Fibroblast of peridontal ligament (primary cell): ENCODE measurements at regions not wholly inside any gene's neighbourhood (a gene's known extent, or its start where the extent isn't known, plus 50 kb on each side); places are given as distances from the start of the nearest gene placed in this dataset.
"Not testable (repeated sequence)": the region's sequence is repeated elsewhere in the genome, so short reads cannot be mapped to it uniquely, and the experiment has no call there.

Experiments used
- DNase-seq: peaks from one replicate; pipeline ENCODE4 v3.0.0-alpha.2; 2010; ENCODE audit errors: extremely low read depth

- DNase-seq = no peak
Measured at GRCh38 chr10:45564303-45564959, 108.1 kb downstream of the ZFAND4 start.

- no peak for DNase-seq
Measured at GRCh38 chr10:45561952-45562351, 110.6 kb downstream of the ZFAND4 start.

GRCh38 chr10:45560262-45560661, 112.3 kb downstream of the ZFAND4 start:
- DNase-seq = no peak

DNA sequence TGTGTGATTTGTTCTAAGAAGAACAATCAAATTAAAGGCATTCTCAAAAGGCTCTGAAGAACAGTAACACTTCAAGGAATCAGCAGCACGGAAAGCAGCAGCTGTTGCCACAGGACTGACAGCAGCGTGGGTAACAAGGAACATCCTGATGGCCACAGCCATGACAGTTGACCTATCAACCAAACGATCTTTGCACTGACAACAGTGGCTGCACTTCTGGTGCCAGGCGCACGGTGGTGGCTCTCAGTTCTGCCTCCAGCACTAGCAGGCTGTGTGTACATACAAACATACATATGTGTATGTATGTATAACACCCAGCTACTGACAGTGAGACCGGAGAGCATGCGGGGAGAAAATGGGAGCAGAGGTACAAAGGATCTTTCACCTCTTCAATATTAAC, 114.1 kb downstream of the ZFAND4 start:
- DNase-seq = no peak

GRCh38 chr10:45557275-45557905, 115.2 kb downstream of the ZFAND4 start:
- no peak for DNase-seq

DNA sequence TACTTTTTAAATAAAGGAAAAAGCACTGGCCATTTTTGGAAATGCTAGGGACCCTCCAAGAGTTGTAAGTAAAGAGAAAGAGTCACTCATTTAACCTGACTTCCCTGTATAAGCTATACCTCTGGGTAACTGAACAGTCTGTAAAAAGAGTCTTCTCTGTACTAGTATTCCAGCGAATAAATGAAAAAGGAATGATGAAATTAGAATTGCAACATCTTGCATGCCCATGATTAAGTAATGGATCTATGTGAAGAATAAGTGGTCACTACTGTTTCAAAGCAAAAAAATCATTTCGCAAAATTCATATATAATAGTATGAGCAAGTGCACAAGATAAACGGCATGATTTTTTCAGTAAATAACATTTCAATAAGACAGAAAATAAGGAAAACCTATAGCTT, 116.8 kb downstream of the ZFAND4 start:
- peak; percentile 55 for DNase-seq

- not testable (repeated sequence) for DNase-seq
Measured at GRCh38 chr10:45555332-45555731, 117.2 kb downstream of the ZFAND4 start.

GRCh38 chr10:45553613-45554012, 119.0 kb downstream of the ZFAND4 start:
- no peak for DNase-seq

GRCh38 chr10:45553155-45553554, 119.4 kb downstream of the ZFAND4 start:
- no peak for DNase-seq

GRCh38 chr10:45552476-45552875, 120.1 kb downstream of the ZFAND4 start:
- DNase-seq = no peak

DNA sequence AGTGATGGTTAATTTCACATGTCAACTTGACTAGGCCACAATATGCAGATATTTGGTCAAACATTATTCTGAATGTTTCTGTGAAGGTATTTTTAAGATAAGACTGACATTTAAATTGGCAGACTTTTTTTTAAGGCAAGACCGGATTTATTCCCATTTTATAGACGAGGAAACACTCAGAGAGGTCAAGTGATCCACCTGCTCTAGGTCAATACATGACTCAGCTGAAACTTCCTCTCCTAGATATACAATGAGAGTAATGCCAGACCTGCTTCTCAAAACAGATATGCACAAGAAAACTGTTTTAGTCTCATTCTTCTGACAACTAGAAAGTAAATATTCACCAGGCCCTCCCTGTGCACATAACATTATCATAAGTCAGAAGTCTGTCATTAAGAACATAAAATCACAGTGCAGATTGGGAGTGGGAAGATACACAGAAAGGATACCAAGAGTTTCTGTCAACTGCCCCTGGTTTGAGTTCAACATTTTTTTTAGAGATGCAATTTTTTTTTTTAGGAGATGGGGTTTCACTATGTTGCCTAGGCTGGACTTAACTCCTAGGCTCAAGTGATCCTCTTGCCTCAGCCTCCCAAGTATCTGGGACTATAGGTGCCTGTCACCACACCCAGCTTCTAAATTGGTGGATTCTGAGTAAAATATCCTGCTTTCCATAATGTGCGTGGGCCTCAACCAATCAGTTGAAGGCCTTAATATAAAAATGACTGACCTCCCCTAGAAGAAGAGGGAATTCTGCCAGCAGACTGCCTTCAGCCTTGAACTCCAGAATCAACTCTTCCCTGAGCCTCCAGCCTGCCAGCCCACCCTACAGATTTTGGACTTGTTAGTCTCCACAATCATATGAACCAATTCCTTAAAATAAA, 121.4 kb downstream of the ZFAND4 start:
- no peak for DNase-seq

- no peak for DNase-seq
Measured at GRCh38 chr10:45548068-45548467, 124.5 kb downstream of the ZFAND4 start.

DNA sequence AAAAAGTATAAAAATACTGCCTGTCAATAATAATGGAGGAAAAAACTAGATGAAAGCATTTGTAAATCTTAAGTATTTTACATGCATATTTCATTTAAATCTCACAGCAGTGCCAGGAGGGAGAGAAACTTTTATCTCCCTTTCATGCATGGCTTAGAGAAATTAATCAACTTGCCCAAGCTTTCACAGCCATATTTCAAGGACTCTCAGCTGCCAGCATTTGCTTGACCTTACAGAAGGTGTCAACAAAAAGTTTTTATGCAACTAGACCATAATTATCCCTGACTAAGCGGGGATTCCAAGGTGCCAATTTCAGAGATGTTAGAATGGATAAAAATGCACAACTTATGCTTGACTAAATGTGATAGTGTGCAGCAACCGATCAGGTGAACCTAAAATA, 125.4 kb downstream of the ZFAND4 start:
- DNase-seq = no peak

- no peak for DNase-seq
Measured at GRCh38 chr10:45545150-45545549, 127.4 kb downstream of the ZFAND4 start.

DNA sequence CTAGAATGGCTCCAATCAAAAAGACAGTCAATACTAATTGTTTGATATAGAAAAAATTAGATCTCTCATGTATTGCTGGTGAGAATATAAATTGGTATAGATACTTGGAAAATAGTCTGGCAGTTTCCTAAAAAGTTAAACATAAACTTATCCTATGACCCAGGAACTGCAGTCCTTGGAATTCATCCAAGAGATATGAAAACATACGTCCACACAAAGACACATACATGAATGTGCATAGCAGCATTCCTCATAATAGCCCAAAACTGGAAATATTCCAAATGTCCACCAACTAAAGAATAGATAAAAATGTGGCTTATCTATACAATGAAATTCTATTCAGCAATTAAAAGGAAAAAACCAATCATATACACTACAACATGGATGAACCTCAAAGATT, 128.4 kb downstream of the ZFAND4 start:
- no peak for DNase-seq

DNA sequence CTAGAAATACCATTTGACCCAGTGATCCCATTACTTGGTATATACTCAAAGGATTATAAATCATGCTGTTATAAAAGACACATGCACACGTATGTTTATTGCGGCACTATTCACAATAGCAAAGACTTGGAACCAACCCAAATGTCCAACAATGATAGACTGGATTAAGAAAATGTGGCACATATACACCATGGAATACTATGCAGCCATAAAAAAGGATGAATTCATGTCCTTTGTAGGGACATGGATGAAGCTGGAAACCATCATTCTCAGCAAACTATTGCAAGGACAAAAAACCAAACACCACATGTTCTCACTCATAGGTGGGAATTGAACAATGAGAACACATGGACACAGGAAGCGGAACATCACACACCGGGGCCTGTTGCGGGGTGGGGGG, 131.5 kb downstream of the ZFAND4 start:
- not testable (repeated sequence) for DNase-seq

GRCh38 chr10:45540589-45540988, 132.0 kb downstream of the ZFAND4 start:
- not testable (repeated sequence) for DNase-seq

- DNase-seq = not testable (repeated sequence)
Measured at GRCh38 chr10:45539569-45539968, 133.0 kb downstream of the ZFAND4 start.

DNA sequence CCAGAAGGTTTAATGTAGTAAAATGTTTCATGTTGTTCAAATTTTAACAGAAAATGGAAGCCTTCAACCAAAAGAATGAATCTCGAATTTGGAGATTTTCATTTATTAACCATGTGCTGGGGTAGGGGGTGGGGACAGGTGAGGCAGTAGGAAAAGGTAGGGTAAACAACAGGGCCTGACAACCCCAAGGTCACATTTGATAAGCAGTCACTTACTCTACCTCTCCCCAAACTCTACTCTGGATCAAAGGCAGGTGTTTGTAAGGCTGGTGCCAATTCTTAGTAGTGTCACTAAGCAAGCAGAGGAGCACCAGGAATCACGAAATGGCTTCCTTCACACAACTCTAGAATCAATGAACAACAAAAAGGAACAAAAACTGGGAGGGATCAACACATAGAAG, 138.0 kb downstream of the ZFAND4 start:
- no peak for DNase-seq

DNA sequence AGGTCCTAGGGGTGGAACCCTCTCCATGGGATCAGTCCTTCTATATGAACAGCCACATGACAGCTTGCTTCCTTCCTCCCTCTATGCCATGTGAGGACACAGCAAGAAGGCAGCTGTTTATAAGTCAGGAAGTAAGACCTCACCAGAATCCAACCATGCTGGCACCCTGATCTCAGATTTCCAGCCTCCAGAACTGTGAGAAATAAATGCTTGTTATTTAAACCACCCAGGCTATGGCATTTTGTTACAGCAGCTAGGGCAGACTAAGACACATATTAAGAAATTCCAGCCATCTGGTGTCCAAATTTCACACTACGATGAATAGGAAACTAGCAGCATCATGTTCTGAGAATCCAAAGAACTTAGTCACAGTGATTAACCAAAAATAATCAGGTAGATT, 140.1 kb downstream of the ZFAND4 start:
- DNase-seq = no peak

- no peak for DNase-seq
Measured at GRCh38 chr10:45526309-45526905, 146.2 kb downstream of the ZFAND4 start.

DNA sequence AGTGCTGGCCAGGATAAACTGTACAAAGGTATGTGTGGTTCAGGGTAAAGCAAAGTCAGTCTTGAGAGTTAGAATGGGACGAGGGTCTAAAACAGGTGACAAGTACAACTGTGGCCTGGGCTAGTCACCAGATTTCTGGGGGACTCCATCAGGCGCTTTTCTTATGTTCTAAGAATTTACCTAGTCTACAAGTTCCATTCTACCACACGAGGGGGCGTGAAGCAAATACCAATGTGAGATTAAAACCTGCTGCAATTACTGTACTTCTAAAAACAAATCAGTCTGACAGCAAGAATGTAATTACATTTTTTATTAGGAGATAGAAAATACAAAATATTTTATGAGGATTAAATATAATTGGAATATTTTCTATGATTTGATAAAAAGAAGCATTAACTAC, 146.5 kb downstream of the ALOX5 start:
- DNase-seq = no peak
